NCI-H1436 treated with DMSO at 0.1 percent for 48 hours (cell line): ENCODE measurements at regions not wholly inside any gene's neighbourhood (a gene's known extent, or its start where the extent isn't known, plus 50 kb on each side); places are given as distances from the start of the nearest gene placed in this dataset.
"Not testable (repeated sequence)": the region's sequence is repeated elsewhere in the genome, so short reads cannot be mapped to it uniquely, and the experiment has no call there.

Experiments
- DNase-seq: peaks from one replicate; lab custom pipeline; 2025; lab: John Stamatoyannopoulos, UW

DNA sequence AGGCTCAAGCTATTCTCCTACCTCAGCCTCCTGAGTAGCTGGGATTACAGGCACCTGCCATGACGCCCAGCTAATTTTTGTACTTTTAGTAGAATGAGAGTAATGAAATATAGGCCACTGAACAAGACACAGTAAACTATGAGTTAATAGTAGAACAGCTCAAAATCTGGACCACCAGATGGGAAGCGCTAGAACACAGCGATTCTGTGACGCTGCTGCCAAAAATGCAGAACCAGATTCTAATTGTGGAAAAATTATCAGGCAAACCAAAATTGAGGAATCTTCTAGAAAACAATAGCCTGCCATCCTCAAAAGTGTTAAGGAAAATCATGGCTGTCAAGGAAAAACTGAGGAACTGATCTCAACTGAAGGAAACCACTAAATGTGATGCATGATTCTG lies 111.4 kb upstream of the TIAM1 start:
- no peak for DNase-seq

DNA sequence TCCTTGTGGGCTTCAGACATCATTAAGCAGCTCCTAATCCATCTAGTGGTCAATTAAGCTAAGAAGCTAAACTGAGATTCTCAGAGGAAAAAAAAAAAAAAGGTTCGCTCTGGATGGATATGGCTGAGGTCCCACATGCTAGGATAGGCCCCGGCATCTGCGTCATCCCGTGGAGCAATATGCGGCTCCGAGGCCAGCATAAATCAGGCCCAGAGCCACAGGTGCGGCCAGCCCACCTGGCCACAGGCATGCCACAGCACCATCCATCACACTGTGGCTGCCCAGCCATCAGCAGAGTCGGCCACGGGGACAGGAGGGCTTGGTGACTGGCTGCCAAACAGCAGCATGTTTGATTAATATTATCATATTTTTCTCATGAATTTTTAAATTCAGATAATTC lies 106.9 kb upstream of the TIAM1 start:
- no peak for DNase-seq

DNA sequence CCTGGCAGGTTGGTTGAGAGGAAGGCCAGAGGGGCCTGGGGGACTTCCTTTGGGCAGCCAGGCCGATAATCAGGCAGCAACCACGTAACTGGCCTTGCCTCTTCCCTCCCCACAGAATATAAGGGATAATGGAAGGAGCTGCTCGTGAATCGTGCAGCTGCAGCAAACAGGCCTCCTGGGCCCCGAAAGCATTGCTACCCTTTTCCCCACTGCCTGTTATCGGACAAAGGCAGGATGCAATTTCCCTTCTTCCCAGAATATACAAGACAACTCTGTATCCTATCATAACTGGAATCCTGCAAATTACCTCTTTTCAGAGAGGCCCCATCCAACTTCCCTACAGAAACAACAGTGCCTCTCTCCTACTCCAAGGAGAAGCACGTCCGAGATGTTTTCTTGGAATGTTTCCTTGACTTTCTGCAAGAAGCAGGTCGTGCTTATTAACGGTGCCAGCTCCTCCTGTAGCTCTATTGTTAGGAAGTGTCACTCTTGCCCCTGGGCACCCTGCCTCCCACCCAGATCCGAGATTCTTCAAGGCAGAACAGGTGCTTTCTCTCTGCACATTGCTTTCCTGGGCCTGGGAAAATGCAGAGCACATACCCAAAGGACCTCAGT lies 106.0 kb upstream of the TIAM1 start:
- DNase-seq, result no peak

DNA sequence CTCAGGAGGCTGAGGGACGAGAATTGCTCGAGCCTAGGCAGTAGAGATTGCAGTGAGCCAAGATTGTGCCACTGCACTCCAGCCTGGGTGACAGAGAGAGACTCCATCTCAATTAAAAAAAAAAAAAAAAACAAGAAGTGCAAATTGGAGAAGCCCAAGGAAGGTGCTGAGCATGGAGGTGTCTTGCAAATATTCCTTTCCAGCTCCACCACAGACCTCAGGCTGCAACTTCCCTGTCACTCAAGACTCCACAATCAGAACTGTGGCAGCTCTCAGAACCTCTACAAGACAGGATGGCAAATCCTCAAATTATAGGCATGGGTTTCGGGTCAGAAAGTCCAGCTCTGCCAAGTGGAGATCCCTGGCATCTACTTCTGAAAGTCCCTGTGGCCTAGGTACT lies 104.4 kb upstream of the TIAM1 start:
- no peak for DNase-seq

DNA sequence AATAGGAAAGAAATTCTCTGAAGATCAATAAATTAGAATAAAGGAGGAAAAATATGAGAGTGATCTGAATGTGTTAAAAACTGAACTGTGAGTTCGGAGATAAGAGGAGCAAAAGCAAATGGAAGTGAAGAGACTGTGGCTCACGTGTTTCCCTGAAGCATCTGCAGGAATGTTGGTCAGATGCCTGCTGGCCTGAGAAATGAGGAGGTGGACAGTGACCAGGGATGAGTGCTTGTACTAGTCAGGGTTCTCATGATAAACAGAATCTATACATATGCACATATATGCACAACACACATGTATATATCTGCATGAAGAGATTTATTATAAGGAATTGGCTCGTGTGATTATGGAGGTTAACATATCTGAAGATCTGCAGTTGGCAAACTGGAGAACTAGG lies 103.4 kb upstream of the TIAM1 start:
- no peak for DNase-seq

DNA sequence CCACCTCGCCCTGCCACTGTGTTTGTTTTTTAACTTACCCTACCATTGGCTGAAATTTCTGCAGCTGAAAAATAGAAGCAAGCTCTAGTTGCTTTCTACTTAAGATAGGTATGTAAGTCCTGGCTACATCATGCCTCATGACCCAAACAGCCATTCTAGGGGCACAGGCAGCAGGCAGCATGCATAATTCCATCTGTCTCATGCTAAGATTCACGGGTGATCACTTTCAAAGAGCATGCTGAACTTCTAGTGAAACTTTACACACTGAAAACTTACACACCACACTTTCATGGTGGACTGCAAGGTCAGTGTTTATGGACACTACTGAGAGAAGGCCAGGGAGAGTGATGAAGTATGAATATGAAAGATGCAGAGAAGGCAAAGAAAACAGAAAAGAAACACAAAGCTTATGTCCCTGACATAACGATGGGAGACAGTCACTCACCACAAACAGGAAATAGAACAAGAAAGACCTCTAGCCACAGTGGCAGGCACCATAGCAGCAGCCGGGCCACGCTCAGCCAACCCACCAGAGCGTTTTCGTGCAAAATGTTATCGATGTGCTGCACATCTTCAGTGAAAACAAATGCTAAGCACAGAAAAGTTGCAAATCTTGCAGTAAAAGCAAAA lies 102.3 kb upstream of the TIAM1 start:
- DNase-seq, result no peak

DNA sequence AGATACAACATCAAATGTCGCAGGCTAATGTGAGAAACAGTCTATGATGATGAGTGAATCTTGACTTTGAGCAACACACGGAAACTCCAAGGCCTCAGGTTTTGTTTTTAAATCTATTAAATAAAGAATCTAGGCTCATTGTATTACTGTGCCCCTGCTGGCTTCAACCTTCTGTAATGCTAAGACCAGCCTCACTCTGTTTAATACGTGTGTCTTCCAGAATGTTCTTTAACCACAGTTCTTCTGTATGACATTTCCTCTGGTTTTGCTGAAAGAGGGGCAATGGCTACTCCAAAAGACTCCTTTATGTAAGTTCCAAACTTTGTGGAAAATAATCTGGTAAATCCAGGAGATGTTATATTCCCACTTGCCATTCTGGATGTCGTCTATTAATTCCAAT lies 101.1 kb upstream of the TIAM1 start:
- no peak for DNase-seq

DNA sequence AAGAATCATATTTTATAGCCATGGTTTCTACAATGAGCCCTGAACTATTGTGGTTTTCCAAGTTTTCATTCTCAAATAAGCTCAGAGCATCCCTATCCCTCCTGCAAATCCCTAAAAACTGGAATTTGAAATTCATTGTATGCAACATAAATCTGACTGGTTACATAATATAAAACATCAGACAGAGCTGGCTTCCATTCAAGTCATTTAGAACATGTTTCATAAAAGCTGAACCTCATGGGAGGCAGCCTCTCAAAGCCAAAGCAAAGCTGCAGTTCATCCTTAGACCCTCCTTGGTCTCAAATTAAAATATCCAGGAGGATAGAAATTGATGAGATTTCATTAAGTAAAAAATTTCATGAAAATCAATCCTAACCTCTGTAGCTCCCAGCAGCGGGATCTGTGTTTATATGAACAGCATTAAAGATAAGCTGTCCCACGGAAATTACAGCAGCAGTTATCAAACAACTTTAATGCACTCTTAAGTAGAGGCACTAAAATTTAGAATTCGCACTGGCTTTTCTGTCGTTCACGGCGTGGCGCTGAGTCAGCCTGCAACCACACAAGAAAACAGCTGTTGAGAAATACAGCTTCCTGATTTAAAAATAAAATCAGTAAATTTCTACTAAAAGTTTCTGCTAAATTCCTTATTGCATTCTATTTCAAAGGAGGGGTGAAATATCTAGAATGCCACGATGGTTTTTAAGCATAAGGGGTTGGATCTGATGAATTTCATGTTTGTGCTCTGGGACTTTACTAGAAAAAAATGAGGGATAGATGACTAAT lies 99.9 kb upstream of the TIAM1 start:
- DNase-seq, result no peak

DNA sequence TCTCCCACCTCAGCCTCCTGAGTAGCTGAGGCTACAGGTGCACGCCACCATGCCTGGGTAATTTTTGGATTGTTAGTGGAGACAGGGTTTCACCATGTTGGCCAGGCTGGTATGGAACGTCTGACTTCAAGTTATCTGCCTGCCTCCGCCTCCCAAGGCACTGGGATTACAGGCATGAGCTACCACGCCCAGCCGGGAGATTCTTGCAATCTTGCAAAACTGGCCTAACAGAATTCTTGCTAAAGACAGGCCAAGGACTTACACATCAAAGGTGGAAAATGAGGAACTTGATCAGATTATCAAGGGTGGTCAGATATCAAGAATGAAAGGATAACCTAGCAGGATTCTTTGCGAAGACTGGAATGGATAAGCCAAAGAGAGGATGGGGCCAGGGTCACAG lies 98.3 kb upstream of the TIAM1 start:
- DNase-seq, result no peak

DNA sequence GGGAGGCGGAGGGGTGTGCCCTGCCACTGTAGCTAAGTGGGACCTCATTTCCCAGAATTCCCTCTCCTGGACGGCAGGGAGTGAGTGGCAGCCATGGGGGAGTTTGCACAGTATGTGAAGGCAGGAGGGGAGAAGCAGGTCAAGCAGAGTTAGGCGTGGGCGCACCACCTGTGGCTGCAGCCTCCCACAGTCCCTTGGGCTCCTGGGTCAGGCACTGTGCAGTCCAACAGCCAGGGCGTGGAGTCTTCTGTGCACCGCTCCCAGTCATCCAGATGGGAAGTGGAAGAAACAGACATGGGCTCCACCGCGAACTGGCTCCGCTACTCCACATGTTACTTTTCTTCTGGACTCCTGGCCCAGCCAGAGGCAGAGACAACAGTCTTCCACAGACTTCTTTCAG lies 85.4 kb upstream of the TIAM1 start:
- DNase-seq, result no peak

DNA sequence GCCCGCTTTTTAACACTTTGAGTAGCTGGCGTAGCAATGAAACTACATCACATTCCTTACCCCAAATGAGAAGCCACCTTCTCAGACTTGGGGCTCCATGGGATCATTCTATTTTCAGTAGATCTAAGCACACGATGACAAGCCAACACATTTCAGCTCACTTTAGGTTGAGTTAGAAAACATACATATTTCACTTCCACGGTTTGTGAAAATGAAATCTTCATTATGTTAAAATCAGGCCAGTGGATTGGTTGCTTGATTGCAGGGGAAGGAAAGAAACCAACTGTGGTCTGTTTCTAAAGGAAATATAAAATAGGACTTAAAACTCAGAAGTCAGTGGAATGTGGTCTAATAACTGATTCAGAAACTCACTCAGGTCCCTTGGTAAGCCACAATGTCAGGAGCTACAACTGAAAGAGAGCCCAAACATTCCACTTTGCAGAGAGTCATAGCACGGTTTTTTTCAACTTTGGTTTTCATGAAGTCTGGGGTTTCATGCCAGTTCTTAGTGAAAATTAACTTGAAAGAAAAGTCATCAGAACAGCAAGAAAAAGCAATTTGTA lies 82.3 kb upstream of the TIAM1 start:
- no peak for DNase-seq

DNA sequence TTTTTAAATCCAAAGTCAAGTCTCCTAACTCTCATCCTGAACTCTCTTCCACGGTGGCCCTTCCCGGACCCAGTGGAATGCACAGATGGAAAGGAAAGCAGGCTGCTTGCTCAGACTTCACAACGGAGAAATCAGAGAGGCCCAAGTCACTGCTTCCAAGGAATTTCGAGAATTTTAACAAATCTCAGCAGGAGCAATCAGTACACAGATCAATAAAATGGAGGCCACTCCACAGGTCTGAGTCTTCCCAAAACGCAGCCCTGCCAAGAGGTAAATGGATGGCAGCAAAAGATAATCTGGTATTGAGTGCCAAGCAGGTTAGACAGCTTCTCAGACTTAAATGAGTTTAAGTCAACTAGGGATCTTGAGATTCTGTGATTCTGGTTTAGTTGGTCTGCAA lies 81.1 kb upstream of the TIAM1 start:
- no peak for DNase-seq

DNA sequence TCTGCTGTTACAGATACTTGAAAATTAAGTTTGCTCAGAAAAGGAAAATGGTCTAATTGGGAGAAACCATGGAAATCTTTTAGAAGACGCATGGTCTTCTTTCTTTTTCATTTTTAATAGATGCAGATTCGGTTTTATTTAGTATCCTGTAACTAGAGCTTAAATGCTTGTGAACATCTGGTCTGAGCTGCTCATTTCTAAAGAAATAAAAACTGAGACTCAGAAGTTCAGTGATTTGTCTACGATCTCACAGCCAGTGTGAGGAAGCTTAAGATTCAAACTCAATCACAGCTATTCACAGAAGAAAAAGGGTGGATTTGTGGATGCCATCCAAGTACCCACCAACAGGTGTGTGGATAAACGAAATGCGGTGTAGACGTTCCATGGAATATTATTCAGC lies 80.0 kb upstream of the TIAM1 start:
- DNase-seq, result no peak

DNA sequence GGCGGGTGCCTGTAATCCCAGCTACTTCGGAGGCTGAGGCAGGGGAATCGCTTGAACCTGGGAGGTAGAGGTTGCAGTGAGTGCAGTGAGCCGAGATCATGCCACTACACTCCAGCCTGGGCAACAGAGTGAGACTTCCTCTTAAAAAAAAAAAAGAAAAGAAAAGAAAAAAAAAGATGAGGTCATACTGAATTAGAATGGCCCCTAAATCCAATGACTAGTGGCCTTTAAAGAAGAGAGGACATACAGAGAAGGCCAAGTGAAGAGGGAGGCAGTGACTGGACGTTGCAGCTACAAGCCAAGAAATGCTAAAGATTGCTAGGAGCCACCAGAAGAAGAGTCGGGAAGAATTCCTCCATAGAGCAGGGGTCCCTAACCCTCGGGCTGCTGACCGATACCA lies 76.9 kb upstream of the TIAM1 start:
- no peak for DNase-seq

DNA sequence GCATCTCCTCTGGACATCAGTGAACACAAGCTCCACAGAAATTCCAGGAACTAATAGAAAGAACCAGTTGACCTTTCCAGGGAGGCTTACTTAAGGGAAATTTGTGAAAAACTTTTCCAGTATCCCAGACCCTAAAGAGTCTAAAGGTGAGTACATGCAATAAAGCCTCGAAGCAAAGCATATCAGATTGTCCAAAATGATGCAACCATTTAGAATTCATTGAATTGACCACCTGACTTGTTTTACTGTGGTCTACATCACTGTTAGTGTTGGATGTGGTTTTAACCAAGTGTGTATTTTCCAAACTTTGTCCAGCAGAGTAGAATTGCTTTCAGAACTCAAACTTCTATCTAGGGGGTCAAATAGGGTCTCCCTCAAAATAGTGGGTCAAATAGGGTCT lies 76.3 kb upstream of the TIAM1 start:
- DNase-seq, result no peak

DNA sequence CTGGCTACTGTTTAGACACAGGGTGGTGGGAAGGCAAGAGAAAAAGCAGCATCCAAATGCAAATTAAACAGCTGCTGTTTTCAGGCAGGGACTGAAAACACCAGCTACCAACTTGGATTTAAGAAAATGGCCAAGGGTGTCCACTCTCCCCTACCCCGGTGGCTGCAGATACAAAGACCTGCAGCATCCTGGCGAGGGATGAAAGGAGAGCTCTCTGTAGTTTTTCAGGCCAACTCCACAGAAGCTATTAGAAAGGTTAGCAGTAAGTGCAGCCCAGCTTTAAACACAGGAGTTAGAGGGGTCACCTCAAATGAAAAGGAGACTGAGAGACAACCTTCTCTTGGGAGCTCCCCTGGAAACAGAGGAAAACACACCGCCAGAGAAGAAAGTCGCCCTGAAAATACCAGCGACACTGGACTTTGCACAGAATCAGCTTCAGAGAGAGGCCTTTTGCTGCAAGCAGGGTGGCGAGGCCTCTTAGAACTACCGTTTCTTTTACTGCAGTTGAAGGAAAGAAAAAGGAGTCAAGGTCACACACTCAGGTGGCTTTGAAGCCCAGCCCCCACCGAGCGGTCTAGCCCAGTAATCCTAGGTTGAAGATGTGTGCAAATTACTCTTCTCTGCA lies 74.4 kb upstream of the TIAM1 start:
- DNase-seq, result no peak

DNA sequence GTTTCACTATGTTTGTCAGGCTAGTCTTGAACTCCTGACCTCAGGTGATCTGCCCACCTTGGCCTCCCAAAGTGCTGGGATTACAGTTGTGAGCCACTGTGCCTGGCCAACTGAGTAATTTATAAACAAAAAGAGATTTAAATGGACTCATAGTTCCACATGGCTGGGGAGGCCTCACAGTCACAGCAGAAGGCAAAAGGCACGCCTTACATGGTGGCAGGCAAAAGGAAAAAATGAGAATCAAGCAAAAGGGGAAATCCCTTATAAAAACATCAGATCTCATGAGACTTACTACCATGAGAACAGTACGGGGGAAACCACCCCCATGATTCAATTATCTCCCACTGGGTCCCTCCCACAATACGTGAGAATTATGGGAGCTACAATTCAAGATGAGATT lies 73.2 kb upstream of the TIAM1 start:
- not testable (repeated sequence) for DNase-seq

DNA sequence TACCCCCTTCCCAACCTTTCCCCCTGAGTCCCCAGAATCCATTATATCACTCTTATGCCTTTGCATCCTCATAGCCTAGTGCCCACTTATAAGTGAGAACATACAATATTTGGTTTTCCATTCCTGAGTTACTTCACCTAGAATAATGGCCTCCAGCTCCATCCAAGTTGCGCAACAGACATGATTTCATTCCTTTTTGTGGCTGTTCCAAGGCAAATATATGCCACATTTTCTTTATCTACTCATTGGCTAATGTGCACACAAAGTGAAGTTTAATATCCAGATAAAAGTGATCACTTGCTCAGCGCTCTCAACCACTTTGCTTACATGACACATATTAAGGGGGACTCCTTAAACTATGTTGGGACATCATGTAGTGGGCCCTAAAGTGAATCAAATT lies 72.4 kb upstream of the TIAM1 start:
- DNase-seq, result no peak

DNA sequence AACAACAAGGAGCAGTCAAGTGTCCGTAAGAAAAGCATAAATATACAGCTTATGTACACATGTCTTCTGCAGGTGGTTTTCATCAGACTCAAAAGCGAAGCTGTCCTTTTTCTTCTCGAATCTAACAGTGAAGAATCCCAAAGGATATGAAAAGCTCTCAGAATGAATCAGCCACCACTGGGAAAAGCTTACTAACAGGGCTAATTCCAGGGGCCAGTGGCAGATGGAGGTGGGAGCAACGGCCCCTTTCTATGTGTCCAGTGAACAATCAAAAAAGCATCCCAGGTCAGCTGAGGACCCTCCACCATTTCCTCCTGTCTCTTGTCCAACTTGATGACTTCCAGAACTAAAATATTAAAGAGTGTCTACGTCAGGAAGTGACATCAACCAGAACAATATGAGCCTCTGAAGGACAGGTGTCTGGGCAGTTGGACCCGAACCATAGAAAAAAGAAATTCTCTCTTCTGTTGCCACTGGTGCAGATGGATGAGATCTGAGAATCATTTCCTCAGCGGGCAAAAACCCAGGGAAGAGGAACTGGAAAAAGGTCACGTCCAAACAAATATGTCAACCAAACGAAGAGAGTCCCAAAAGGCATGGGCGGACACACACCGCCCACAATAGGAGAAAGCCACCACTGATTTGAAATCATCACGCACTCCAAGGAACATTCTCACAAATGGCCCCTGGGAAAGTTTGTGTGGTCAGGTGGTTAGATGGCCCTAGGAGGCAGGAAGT lies 70.4 kb upstream of the TIAM1 start:
- no peak for DNase-seq

DNA sequence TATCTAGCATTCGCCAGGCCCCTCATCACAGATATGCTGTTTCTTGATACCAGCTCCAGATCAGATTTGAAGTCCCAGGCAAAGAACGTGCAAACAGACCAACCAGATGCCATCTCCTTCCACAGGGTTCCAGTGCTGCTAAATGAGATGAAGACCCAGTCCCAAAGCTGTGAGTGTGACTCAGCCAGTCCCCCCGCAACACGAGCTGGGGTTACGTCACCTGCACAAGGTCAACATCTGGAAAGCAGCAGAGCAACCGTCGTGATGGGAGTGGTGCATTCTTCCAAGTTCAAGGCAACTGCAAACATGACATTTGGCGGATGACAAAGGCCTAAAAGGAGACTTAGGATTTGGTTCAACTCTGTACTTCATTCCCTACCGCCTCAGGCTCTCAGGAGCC lies 69.6 kb upstream of the TIAM1 start:
- DNase-seq, result no peak

DNA sequence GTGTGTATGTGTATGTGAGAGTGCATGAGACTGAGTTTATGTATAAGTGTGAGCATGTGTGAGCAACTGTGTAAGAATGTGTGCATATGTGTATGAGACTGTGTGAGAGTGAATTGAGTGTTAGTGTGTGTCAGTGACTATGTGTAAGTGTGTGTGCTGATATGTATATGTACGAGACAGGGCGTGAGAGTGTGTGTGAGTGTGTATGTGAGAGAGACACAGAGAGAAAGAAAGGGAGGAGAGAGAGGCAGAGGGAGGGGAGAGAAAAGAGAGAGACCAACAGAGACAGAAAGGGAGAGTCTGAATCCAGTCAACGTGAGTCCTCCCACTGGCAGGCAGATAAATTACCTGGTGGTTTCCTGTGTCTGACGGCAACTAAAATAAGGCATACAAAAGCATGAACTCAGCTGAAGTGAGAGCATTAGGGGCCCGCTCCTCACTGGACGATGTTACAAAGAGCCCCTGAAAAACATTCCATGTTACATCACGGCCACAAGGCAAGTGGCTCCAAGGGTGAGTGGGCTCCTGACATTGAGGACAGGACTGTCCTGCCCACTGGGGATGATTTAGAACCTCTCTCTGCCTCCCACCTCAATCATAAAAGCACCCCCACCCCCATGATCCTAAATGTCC lies 66.6 kb upstream of the TIAM1 start:
- no peak for DNase-seq
